ENCODE measurements at regions not wholly inside any gene's neighbourhood (a gene's known extent, or its start where the extent isn't known, plus 50 kb on each side); places are given as distances from the start of the nearest gene placed in this dataset.
"Not testable (repeated sequence)": the region's sequence is repeated elsewhere in the genome, so short reads cannot be mapped to it uniquely, and the experiment has no call there.

- no peak for DNase-seq (ENCODE audit: low read depth in 4 of 4, low spot score in 2 of 4)
Observed at GRCh38 chr4:123666486-123666885, 269.9 kb downstream of the SPRY1 start.

- DNase-seq (ENCODE audit: low read depth in 4 of 4, low spot score in 2 of 4) = no peak
Observed at GRCh38 chr4:123667496-123667895, 270.9 kb downstream of the SPRY1 start.

- no peak for DNase-seq (ENCODE audit: low read depth in 4 of 4, low spot score in 2 of 4)
Observed at GRCh38 chr4:123667991-123668390, 271.4 kb downstream of the SPRY1 start.

- no peak for DNase-seq (ENCODE audit: low read depth in 4 of 4, low spot score in 2 of 4)
Observed at GRCh38 chr4:123671636-123672404, 275.2 kb downstream of the SPRY1 start.

- no peak for DNase-seq (ENCODE audit: low read depth in 4 of 4, low spot score in 2 of 4)
Observed at GRCh38 chr4:123672987-123673386, 276.4 kb downstream of the SPRY1 start.

- no peak for DNase-seq (ENCODE audit: low read depth in 4 of 4, low spot score in 2 of 4)
Observed at GRCh38 chr4:123673971-123674370, 277.4 kb downstream of the SPRY1 start.

GRCh38 chr4:123674762-123675465 is 278.3 kb downstream of the SPRY1 start:
- DNase-seq (ENCODE audit: low read depth in 4 of 4, low spot score in 2 of 4) = no peak

GRCh38 chr4:123675567-123675966 is 279.0 kb downstream of the SPRY1 start:
- no peak for DNase-seq (ENCODE audit: low read depth in 4 of 4, low spot score in 2 of 4)

GRCh38 chr4:123676071-123676889 is 279.7 kb downstream of the SPRY1 start:
- no peak for DNase-seq (ENCODE audit: low read depth in 4 of 4, low spot score in 2 of 4)

- no peak for DNase-seq (ENCODE audit: low read depth in 4 of 4, low spot score in 2 of 4)
Observed at GRCh38 chr4:123676890-123677229, 280.3 kb downstream of the SPRY1 start.

- no peak for DNase-seq (ENCODE audit: low read depth in 4 of 4, low spot score in 2 of 4)
Observed at GRCh38 chr4:123682931-123683330, 286.3 kb downstream of the SPRY1 start.

GRCh38 chr4:123684937-123685336 is 288.3 kb downstream of the SPRY1 start:
- not testable (repeated sequence) for DNase-seq (ENCODE audit: low read depth in 4 of 4, low spot score in 2 of 4)

- DNase-seq (ENCODE audit: low read depth in 4 of 4, low spot score in 2 of 4) = not testable (repeated sequence)
Observed at GRCh38 chr4:123695531-123695930, 298.9 kb downstream of the SPRY1 start.

GRCh38 chr4:123696687-123697086 is 300.1 kb downstream of the SPRY1 start:
- DNase-seq (ENCODE audit: low read depth in 4 of 4, low spot score in 2 of 4) = no peak

GRCh38 chr4:123698556-123698955 is 302.0 kb downstream of the SPRY1 start:
- DNase-seq (ENCODE audit: low read depth in 4 of 4, low spot score in 2 of 4) = no peak

GRCh38 chr4:123699880-123700771 is 303.5 kb downstream of the SPRY1 start:
- peak in 1 of 4 donors; percentile 9 for DNase-seq (ENCODE audit: low read depth in 4 of 4, low spot score in 2 of 4)

- DNase-seq (ENCODE audit: low read depth in 4 of 4, low spot score in 2 of 4) = no peak
Observed at GRCh38 chr4:123701131-123701575, 304.6 kb downstream of the SPRY1 start.

GRCh38 chr4:123705419-123705818 is 308.8 kb downstream of the SPRY1 start:
- DNase-seq (ENCODE audit: low read depth in 4 of 4, low spot score in 2 of 4) = no peak

GRCh38 chr4:123706973-123707372 is 310.4 kb downstream of the SPRY1 start:
- no peak for DNase-seq (ENCODE audit: low read depth in 4 of 4, low spot score in 2 of 4)

- no peak for DNase-seq (ENCODE audit: low read depth in 4 of 4, low spot score in 2 of 4)
Observed at GRCh38 chr4:123708902-123709301, 312.3 kb downstream of the SPRY1 start.

All from left renal cortex interstitium (tissue), 4 donors.